H1 (cell line): ENCODE measurements at regions not wholly inside any gene's neighbourhood (a gene's known extent, or its start where the extent isn't known, plus 50 kb on each side); places are given as distances from the start of the nearest gene placed in this dataset.

Experiments used
- CTCF ChIA-PET: fragments of 300-600 bp; sonication (Branson Sonifier 250); formaldehyde crosslinking; loops from one replicate; lab custom pipeline; 2021; ENCODE audit not compliant: partially characterized antibody; lab: Charles Lee
- POLR2A ChIA-PET: fragments of 300-600 bp; sonication (Branson Sonifier 250); formaldehyde crosslinking; loops from one replicate; lab custom pipeline; 2021; ENCODE audit warnings: inconsistent platforms; ENCODE audit not compliant: partially characterized antibody; lab: Charles Lee
- DNase-seq, 2 experiments: peaks; one replicate each; pipeline versions ENCODE4 v3.0.0 to v3.0.0-alpha.2; 2010 to 2022; ENCODE audit warnings: low spot score in 2 of 2, low read depth in 1 of 2, mixed read lengths in 1 of 2
- FAIRE-seq: peaks from 2 replicates; lab custom pipeline; 2011; peaks lifted over from hg19 to GRCh38; lab: Jason Lieb, UNC
- H2AFZ ChIP-seq: 2 replicates; pipeline ENCODE4 v1.8.1; 2012; ENCODE audit warnings: low read length, inconsistent platforms
- H2AK5ac ChIP-seq: 2 replicates; pipeline ENCODE4 v1.6.1; 2013; ENCODE audit warnings: low read depth, low read length
- H2BK120ac ChIP-seq: replicated peaks from 2 replicates; pipeline ENCODE3; 2013; ENCODE audit warnings: low read depth, low read length, inconsistent platforms
- H2BK12ac ChIP-seq: 2 replicates; pipeline ENCODE4 v1.6.1; 2013; ENCODE audit warnings: low read depth, low read length
- H2BK15ac ChIP-seq: 2 replicates; pipeline ENCODE4 v1.6.1; 2013; ENCODE audit warnings: low read length
- H2BK20ac ChIP-seq: 2 replicates; pipeline ENCODE4 v1.6.1; 2013; ENCODE audit warnings: low read length
- H2BK5ac ChIP-seq: 2 replicates; pipeline ENCODE4 v1.6.1; 2013; ENCODE audit warnings: low read depth, low read length
- H3K14ac ChIP-seq: 2 replicates; pipeline ENCODE4 v1.6.1; 2013; ENCODE audit warnings: inconsistent platforms; ENCODE audit not compliant: insufficient read length
- H3K18ac ChIP-seq: 2 replicates; pipeline ENCODE4 v1.6.1; 2013; ENCODE audit warnings: low read length; ENCODE audit errors: extremely low read depth
- H3K23ac ChIP-seq: 2 replicates; pipeline ENCODE4 v1.6.1; 2013; ENCODE audit warnings: inconsistent platforms; ENCODE audit not compliant: insufficient read length
- H3K23me2 ChIP-seq: 2 replicates; pipeline ENCODE4 v1.6.1; 2013; ENCODE audit warnings: low read depth, low read length
- H3K27ac ChIP-seq: 2 replicates; pipeline ENCODE4 v1.6.1; 2011; ENCODE audit warnings: low read depth, low read length, inconsistent platforms
- H3K27me3 ChIP-seq, 4 experiments: replicated peaks in 1 of 4; 1 replicate in 1 of 4; 2 replicates in 3 of 4; pipeline versions ENCODE4 v1.6.1 to v1.8.1; 2011 to 2013; ENCODE audit warnings: low read length in 3 of 4, mild to moderate bottlenecking in 3 of 4, inconsistent platforms in 2 of 4, mixed read lengths in 2 of 4, moderate library complexity in 1 of 4; ENCODE audit not compliant: control insufficient read depth in 3 of 4, insufficient read depth in 3 of 4; ENCODE audit errors: extremely low read depth in 1 of 4
- H3K36me3 ChIP-seq, 4 experiments: 2 replicates each; pipeline versions ENCODE4 v1.6.1 to v1.8.1; 2011 to 2013; ENCODE audit warnings: mild to moderate bottlenecking in 4 of 4, low read length in 3 of 4, moderate library complexity in 2 of 4, control low read depth in 1 of 4, inconsistent platforms in 1 of 4; ENCODE audit not compliant: insufficient read depth in 4 of 4, control insufficient read depth in 2 of 4
- H3K4ac ChIP-seq: replicated peaks from 2 replicates; pipeline ENCODE3; 2013; ENCODE audit warnings: low read length, low read depth, mixed read lengths, inconsistent platforms; ENCODE audit not compliant: insufficient read length
- H3K4me1 ChIP-seq, 4 experiments: replicated peaks in 1 of 4; 1 replicate in 1 of 4; 2 replicates in 3 of 4; pipeline versions ENCODE4 v1.6.1 to v1.8.1; 2011 to 2013; ENCODE audit warnings: low read length in 3 of 4, inconsistent platforms in 2 of 4, mixed read lengths in 1 of 4; ENCODE audit not compliant: insufficient read depth in 4 of 4, control insufficient read depth in 3 of 4
- H3K4me2 ChIP-seq, 2 experiments: 2 replicates each; pipeline versions ENCODE4 v1.6.1 to v1.8.1; 2011 to 2013; ENCODE audit warnings: low read depth in 2 of 2, low read length in 2 of 2, control low read depth in 1 of 2, inconsistent platforms in 1 of 2, mild to moderate bottlenecking in 1 of 2; ENCODE audit not compliant: insufficient read depth in 1 of 2
- H3K4me3 ChIP-seq, 4 experiments: fragments of 200-600, 300-600 bp in 1 of 4; sonication (generic), shearing (Covaris generic), sonication (Bioruptor Twin) in 1 of 4; 2 replicates each; pipeline versions ENCODE4 v1.5.1 to v1.8.1; 2011 to 2016; ENCODE audit warnings: low read length in 4 of 4, low read depth in 3 of 4, control low read depth in 2 of 4, inconsistent platforms in 2 of 4, mild to moderate bottlenecking in 2 of 4, mixed read lengths in 1 of 4, moderate library complexity in 1 of 4; ENCODE audit not compliant: insufficient read depth in 2 of 4; ENCODE audit errors: extremely low read depth in 1 of 4
- H3K56ac ChIP-seq: replicated peaks from 2 replicates; pipeline ENCODE3; 2013; ENCODE audit warnings: low read depth, mild to moderate bottlenecking, mixed read lengths, low read length, inconsistent platforms; ENCODE audit not compliant: insufficient read length
- H3K79me1 ChIP-seq: 2 replicates; pipeline ENCODE4 v1.6.1; 2013; ENCODE audit warnings: low read depth, low read length, control low read depth
- H3K79me2 ChIP-seq, 2 experiments: 2 replicates each; pipeline versions ENCODE4 v1.6.1 to v1.8.1; 2012 to 2013; ENCODE audit warnings: low read length in 2 of 2, mild to moderate bottlenecking in 2 of 2, inconsistent platforms in 1 of 2; ENCODE audit not compliant: insufficient read depth in 2 of 2, control insufficient read depth in 1 of 2
- H3K9ac ChIP-seq, 4 experiments: replicated peaks in 1 of 4; 1 replicate in 1 of 4; 2 replicates in 3 of 4; pipeline versions ENCODE4 v1.6.1 to v1.8.1; 2011 to 2013; ENCODE audit warnings: low read depth in 3 of 4, low read length in 3 of 4, control low read depth in 2 of 4, mild to moderate bottlenecking in 2 of 4, moderate library complexity in 2 of 4, inconsistent platforms in 1 of 4; ENCODE audit errors: extremely low read depth in 1 of 4
- H3K9me3 ChIP-seq, 2 experiments: 2 replicates each; pipeline versions ENCODE4 v1.6.1 to v1.8.1; 2012 to 2013; ENCODE audit warnings: mild to moderate bottlenecking in 2 of 2, moderate library complexity in 2 of 2, control low read depth in 1 of 2, inconsistent platforms in 1 of 2, low read depth in 1 of 2, low read length in 1 of 2, mixed read lengths in 1 of 2; ENCODE audit not compliant: insufficient read depth in 2 of 2
- H4K20me1 ChIP-seq, 2 experiments: replicated peaks in 1 of 2; 2 replicates each; pipeline versions ENCODE3 to v1.8.1; 2011 to 2013; ENCODE audit warnings: inconsistent platforms in 2 of 2, low read length in 2 of 2, mild to moderate bottlenecking in 1 of 2; ENCODE audit not compliant: insufficient read depth in 2 of 2, control insufficient read depth in 1 of 2
- H4K5ac ChIP-seq: 2 replicates; pipeline ENCODE4 v1.6.1; 2013; ENCODE audit warnings: low read length, low read depth, mixed read lengths, inconsistent platforms; ENCODE audit not compliant: insufficient read length
- H4K8ac ChIP-seq: 2 replicates; pipeline ENCODE4 v1.8.0; 2013; ENCODE audit warnings: mild to moderate bottlenecking, moderate library complexity, low read length, inconsistent platforms; ENCODE audit not compliant: insufficient read depth; ENCODE audit errors: extremely low read depth
- H4K91ac ChIP-seq: replicated peaks from 2 replicates; pipeline ENCODE3; 2013; ENCODE audit warnings: low read length, mixed read lengths, inconsistent platforms; ENCODE audit not compliant: insufficient read length
- GABPA ChIP-seq: IDR thresholded peaks from 2 replicates; pipeline ENCODE4 v1.6.1; 2011; ENCODE audit warnings: mild to moderate bottlenecking, low read length, moderate library complexity, borderline replicate concordance; ENCODE audit not compliant: insufficient read depth
- RAD21 ChIP-seq, 2 experiments: IDR thresholded peaks in 1 of 2; conservative IDR thresholded peaks in 1 of 2; 2 replicates each; pipeline ENCODE4 v1.6.1; 2011; ENCODE audit warnings: low read depth in 2 of 2, low read length in 2 of 2, improper control_type of control experiment in 1 of 2, inconsistent platforms in 1 of 2, mild to moderate bottlenecking in 1 of 2, moderate library complexity in 1 of 2
- TEAD4 ChIP-seq: IDR thresholded peaks from 2 replicates; pipeline ENCODE4 v1.6.1; 2012; ENCODE audit warnings: low read depth, low read length, inconsistent platforms, mixed read lengths
- WGBS, 2 experiments: shearing (Covaris generic) in 1 of 2; methylation state at CpG; one replicate each; pipeline versions ENCODE4 v1.1.6 to v1.1.7; 2013 to 2015; ENCODE audit warnings: low lambda C conversion rate in 2 of 2, mixed read lengths in 2 of 2, inconsistent platforms in 1 of 2, low coverage in 1 of 2, missing lambda C conversion rate in 1 of 2; ENCODE audit not compliant: insufficient replicate concordance in 2 of 2, insufficient coverage in 1 of 2, insufficient read length in 1 of 2; ENCODE audit errors: extremely low coverage in 1 of 2, missing lambda C conversion rate in 1 of 2; 5-methylcytosine and 5-hydroxymethylcytosine counted together
- TF ChIP-seq, protein P1 (sequence below), 3 experiments: IDR thresholded peaks; 1 replicate in 2 of 3; 2 replicates in 1 of 3; pipeline versions ENCODE4 v1.5.1 to v1.6.1; 2011; ENCODE audit warnings: low read length in 3 of 3, mild to moderate bottlenecking in 3 of 3, inconsistent platforms in 2 of 3, low read depth in 1 of 3, moderate library complexity in 1 of 3; ENCODE audit not compliant: insufficient read depth in 1 of 3; ENCODE audit errors: control extremely low read depth in 1 of 3

DNA sequence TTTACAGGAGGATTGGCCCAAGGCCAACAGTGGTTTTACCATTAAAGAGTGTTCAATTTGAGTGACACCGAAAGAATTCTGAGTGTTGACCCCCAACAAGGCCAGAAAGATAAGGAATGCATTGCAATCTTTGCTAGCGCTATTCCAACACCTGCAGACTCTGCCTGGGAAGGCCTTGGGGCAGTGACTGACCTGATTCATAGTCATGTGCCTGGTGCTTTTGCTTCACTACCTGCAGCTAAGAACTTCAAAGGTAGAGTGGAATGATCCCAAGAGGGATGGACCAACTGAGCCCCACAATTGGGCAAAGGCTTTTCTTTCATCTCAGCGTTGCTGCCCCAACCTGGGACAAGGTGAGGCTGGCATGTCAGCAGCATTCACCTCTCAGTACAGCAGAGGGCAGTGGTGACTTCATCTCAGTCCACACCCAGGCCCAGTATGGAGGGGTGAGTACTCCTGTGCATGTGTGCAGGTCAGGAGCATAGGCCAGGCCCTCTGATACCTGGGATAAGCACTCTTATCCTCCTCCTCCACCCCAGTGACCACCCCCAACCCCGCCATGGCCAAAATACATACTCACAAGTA lies 149.6 kb upstream of the GNAO1 start:
- Histone ChIP-seq H3K4me3 (no peak overlapping the region), H2AFZ (0 out of 2 replicates have a peak overlapping the region, but pooled peaks have one; percentile 65), H2AK5ac (no peak overlapping the region), H3K4me1 (no peaks in the 10 kb centered on the region), H2BK120ac (no peak overlapping the region), H3K4me2 (no peak overlapping the region), H3K23ac (no peak overlapping the region), H3K79me1 (no peaks in the 10 kb centered on the region), H2BK15ac (no peak overlapping the region), H3K14ac (no peak overlapping the region), H3K27ac (no peak overlapping the region), H3K23me2 (no peaks in the 10 kb centered on the region), H4K5ac (no peak overlapping the region), H2BK12ac (no peak overlapping the region), H3K36me3 (no peaks in the 10 kb centered on the region), H2BK20ac (no peak overlapping the region), H4K8ac (no peak overlapping the region), H2BK5ac (no peak overlapping the region), H3K9me3 (no peaks in the 10 kb centered on the region; a peak in 1 of 4 replicates), H4K20me1 (no peaks in the 10 kb centered on the region), H3K27me3 (no peaks in the 10 kb centered on the region), H3K18ac (no peak overlapping the region), H3K79me2 (no peaks in the 10 kb centered on the region), H3K9ac (no peak overlapping the region), H3K4ac (no peak overlapping the region), H4K91ac (no peak overlapping the region), H3K56ac (no peak overlapping the region)
- DNase-seq (peak; percentile 31 to 67), FAIRE-seq (peak; percentile 90)
- CTCF ChIA-PET = interaction anchor here (0.7 to 3.6 kb wide), 23 partner anchors 9 to 322 kb away, joined by 3 to 44 read pairs (median 4); no protein-coding TSS in a partner anchor
- 64% methylated on average over 4 of the region's 4 CpGs; no CpG with 5 or more reads in 1 of the 2 experiments for WGBS, 2 experiments
- POLR2A ChIA-PET = no interaction called here
- TF ChIP-seq, protein P1, sequence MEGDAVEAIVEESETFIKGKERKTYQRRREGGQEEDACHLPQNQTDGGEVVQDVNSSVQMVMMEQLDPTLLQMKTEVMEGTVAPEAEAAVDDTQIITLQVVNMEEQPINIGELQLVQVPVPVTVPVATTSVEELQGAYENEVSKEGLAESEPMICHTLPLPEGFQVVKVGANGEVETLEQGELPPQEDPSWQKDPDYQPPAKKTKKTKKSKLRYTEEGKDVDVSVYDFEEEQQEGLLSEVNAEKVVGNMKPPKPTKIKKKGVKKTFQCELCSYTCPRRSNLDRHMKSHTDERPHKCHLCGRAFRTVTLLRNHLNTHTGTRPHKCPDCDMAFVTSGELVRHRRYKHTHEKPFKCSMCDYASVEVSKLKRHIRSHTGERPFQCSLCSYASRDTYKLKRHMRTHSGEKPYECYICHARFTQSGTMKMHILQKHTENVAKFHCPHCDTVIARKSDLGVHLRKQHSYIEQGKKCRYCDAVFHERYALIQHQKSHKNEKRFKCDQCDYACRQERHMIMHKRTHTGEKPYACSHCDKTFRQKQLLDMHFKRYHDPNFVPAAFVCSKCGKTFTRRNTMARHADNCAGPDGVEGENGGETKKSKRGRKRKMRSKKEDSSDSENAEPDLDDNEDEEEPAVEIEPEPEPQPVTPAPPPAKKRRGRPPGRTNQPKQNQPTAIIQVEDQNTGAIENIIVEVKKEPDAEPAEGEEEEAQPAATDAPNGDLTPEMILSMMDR (IDR thresholded peaks at IDR 0.05; ENCODE audit: control extremely low read depth in 1 of 3, insufficient read depth in 1 of 3, low read depth in 1 of 3, low read length in 3 of 3) = peak; percentile 89 to 95 (median 90)
- TF ChIP-seq TEAD4 = peak; percentile 37; the same call in 1 of the 2 replicates
- peak; percentile 95 for TF ChIP-seq RAD21 (IDR thresholded peaks at IDR 0.05 in 1 of 2, conservative IDR thresholded peaks at IDR 0.05 in 1 of 2; ENCODE audit: low read depth in 2 of 2, low read length in 2 of 2)
- no peak for TF ChIP-seq GABPA
